ENCODE measurements at regions not wholly inside any gene's neighbourhood (a gene's known extent, or its start where the extent isn't known, plus 50 kb on each side); places are given as distances from the start of the nearest gene placed in this dataset.

- TF ChIP-seq SIN3A (IDR thresholded peaks at IDR 0.05; ENCODE audit: borderline replicate concordance, insufficient read depth, low read length) (no peak), POLR2AphosphoS5 (IDR thresholded peaks at IDR 0.05; ENCODE audit: low read depth, low read length) (no peak), FOXP2 (optimal IDR thresholded peaks at IDR 0.05; ENCODE audit: borderline replicate concordance, extremely low read depth, extremely low read length, insufficient read depth) (no peak), TAF1 (IDR thresholded peaks at IDR 0.05; ENCODE audit: borderline replicate concordance, insufficient read depth, low read length) (no peak), REST (IDR thresholded peaks at IDR 0.05; ENCODE audit: insufficient read depth in 1 of 2, low read depth in 2 of 2, low read length in 2 of 2) (no peak)
Measured at GRCh38 chr15:93165734-93166470, 76.9 kb upstream of the RGMA start.

- TF ChIP-seq REST (IDR thresholded peaks at IDR 0.05; ENCODE audit: insufficient read depth in 1 of 2, low read depth in 2 of 2, low read length in 2 of 2) = no peak
- TF ChIP-seq FOXP2 (optimal IDR thresholded peaks at IDR 0.05; ENCODE audit: borderline replicate concordance, extremely low read depth, extremely low read length, insufficient read depth) = no peak
- TF ChIP-seq POLR2AphosphoS5 (IDR thresholded peaks at IDR 0.05; ENCODE audit: low read depth, low read length) = no peak
- TF ChIP-seq SIN3A (IDR thresholded peaks at IDR 0.05; ENCODE audit: borderline replicate concordance, insufficient read depth, low read length) = no peak
- no peak for TF ChIP-seq TAF1 (IDR thresholded peaks at IDR 0.05; ENCODE audit: borderline replicate concordance, insufficient read depth, low read length)
Measured at GRCh38 chr15:93164409-93164808, 75.4 kb upstream of the RGMA start.

- TF ChIP-seq SIN3A (IDR thresholded peaks at IDR 0.05; ENCODE audit: borderline replicate concordance, insufficient read depth, low read length) (no peak), REST (IDR thresholded peaks at IDR 0.05; ENCODE audit: insufficient read depth in 1 of 2, low read depth in 2 of 2, low read length in 2 of 2) (no peak)
Measured at GRCh38 chr15:93162560-93162959, 73.5 kb upstream of the RGMA start.

GRCh38 chr15:93159930-93160329 lies 70.9 kb upstream of the RGMA start:
- TF ChIP-seq TAF1 (IDR thresholded peaks at IDR 0.05; ENCODE audit: borderline replicate concordance, insufficient read depth, low read length) (no peak), POLR2AphosphoS5 (IDR thresholded peaks at IDR 0.05; ENCODE audit: low read depth, low read length) (no peak), FOXP2 (optimal IDR thresholded peaks at IDR 0.05; ENCODE audit: borderline replicate concordance, extremely low read depth, extremely low read length, insufficient read depth) (no peak), REST (IDR thresholded peaks at IDR 0.05; ENCODE audit: insufficient read depth in 1 of 2, low read depth in 2 of 2, low read length in 2 of 2) (no peak), SIN3A (IDR thresholded peaks at IDR 0.05; ENCODE audit: borderline replicate concordance, insufficient read depth, low read length) (no peak)

All from PFSK-1 (cell line).